ENCODE measurements at regions not wholly inside any gene's neighbourhood (a gene's known extent, or its start where the extent isn't known, plus 50 kb on each side); places are given as distances from the start of the nearest gene placed in this dataset.
"Not testable (repeated sequence)": the region's sequence is repeated elsewhere in the genome, so short reads cannot be mapped to it uniquely, and the experiment has no call there.

DNA sequence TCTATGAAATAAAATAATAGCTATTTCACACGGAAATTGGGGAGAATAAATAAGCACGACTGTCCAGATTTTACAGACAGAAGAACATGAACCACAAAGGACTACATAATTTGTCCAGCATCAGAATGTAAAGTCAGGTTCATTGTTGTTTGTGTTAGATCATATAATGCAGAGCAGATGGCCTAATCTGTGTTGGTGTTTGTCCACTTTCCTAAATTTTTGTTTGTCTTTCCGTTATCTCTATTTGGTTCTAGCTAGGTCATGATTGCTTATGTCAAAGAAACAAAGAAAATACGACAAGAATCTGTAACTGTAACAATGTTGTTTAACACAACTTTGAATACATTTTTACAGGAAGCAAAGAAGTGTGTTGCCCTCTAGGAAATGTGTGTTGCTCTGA, 75.6 kb upstream of the ANKRD28 start:
- TF ChIP-seq, protein P1, sequence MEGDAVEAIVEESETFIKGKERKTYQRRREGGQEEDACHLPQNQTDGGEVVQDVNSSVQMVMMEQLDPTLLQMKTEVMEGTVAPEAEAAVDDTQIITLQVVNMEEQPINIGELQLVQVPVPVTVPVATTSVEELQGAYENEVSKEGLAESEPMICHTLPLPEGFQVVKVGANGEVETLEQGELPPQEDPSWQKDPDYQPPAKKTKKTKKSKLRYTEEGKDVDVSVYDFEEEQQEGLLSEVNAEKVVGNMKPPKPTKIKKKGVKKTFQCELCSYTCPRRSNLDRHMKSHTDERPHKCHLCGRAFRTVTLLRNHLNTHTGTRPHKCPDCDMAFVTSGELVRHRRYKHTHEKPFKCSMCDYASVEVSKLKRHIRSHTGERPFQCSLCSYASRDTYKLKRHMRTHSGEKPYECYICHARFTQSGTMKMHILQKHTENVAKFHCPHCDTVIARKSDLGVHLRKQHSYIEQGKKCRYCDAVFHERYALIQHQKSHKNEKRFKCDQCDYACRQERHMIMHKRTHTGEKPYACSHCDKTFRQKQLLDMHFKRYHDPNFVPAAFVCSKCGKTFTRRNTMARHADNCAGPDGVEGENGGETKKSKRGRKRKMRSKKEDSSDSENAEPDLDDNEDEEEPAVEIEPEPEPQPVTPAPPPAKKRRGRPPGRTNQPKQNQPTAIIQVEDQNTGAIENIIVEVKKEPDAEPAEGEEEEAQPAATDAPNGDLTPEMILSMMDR (IDR thresholded peaks at IDR 0.05; ENCODE audit: insufficient read depth, missing control alignments) = no peak
- no peak for FAIRE-seq
- DNase-seq (ENCODE audit: insufficient read length, low spot score) = no peak

DNA sequence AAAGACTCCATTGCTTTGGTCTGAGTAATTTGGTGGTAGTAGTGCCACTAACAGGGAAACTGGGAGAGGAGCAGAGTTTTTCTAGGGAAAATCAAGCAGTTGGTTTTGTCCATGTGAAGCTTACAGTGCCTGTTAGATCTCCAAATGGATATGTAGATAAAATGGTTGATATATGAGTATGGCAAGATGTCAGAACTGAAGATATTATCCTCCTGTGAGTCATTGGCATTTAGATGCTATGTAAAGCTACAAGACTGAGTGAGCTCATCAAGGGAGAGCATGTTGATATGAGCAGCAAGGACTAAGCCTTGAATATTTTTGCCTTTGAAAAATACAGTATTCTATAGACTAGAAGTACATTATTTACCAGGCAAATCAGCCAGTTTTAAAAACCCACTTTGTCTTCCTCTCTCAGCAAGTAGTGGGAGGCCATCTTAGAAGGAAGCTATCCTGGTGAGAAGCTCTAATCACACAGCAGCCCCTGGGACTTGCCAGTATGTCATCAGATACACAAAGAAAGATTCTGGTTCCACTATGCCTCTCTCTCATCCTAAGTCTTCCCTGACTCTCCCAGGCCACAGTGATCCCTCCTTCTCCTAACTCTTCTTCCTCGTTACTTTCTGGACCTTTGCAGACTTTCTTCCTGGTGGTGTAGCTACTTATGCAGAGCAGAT, 77.4 kb upstream of the ANKRD28 start:
- no peak for DNase-seq (ENCODE audit: insufficient read length, low spot score)
- TF ChIP-seq, protein P1 (IDR thresholded peaks at IDR 0.05; ENCODE audit: insufficient read depth, missing control alignments) = no peak
- FAIRE-seq = no peak

- no peak for FAIRE-seq
- TF ChIP-seq, protein P1 (IDR thresholded peaks at IDR 0.05; ENCODE audit: insufficient read depth, missing control alignments) = no peak
- DNase-seq (ENCODE audit: insufficient read length, low spot score) = no peak
Measured at GRCh38 chr3:15876669-15877068, 78.9 kb upstream of the ANKRD28 start.

GRCh38 chr3:15877813-15878212, 80.0 kb upstream of the ANKRD28 start:
- DNase-seq (ENCODE audit: insufficient read length, low spot score) (no peak), FAIRE-seq (no peak)
- TF ChIP-seq, protein P1 (IDR thresholded peaks at IDR 0.05; ENCODE audit: insufficient read depth, missing control alignments) = no peak

DNA sequence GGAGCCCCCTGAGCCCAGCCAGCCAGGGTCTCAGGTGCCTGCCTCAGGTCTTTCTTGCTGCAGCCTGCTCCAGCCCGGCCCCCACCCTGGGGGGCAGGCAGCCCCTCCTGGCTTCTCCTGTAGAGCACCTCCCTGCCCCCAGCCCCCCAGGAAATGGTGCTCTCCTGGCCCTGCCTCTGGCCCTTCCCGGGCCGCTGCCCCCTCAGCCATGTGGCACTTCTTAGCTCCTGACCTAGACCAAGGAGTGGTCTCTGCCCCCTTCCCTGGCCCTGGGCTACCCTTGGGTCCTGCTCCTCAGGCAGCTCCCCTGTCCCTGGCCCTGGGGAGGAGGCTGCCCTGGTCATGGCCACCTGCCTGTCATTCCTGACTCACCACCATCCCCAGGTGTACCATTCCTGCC, 82.0 kb upstream of the ANKRD28 start:
- not testable (repeated sequence) for DNase-seq (ENCODE audit: insufficient read length, low spot score); FAIRE-seq

- TF ChIP-seq, protein P1 (IDR thresholded peaks at IDR 0.05; ENCODE audit: insufficient read depth, missing control alignments) = no peak
- DNase-seq (ENCODE audit: insufficient read length, low spot score) (no peak), FAIRE-seq (no peak)
Measured at GRCh38 chr3:15882577-15882976, 84.8 kb upstream of the ANKRD28 start.

DNA sequence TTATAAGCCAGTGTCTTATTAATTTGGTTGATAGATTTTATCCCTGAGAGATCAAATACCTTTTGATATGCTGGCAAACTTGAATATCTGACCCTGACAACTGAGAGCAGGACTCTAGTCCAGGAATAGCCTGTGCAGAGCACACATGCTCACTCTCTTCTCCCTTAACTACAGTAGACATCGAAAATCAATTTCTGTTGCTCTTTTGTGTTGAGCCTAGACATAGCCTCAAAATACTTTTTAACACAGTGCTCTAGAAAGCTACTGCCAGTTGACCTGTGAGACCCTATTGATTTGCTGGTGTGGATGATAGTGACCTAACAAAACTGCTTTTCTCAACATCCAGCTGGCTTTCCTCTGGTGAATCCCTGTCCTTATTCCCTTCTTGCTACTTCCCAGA, 86.4 kb upstream of the ANKRD28 start:
- DNase-seq (ENCODE audit: insufficient read length, low spot score) (no peak), FAIRE-seq (no peak)
- TF ChIP-seq, protein P1 (IDR thresholded peaks at IDR 0.05; ENCODE audit: insufficient read depth, missing control alignments) = no peak

- FAIRE-seq = no peak
- no peak for DNase-seq (ENCODE audit: insufficient read length, low spot score)
- TF ChIP-seq, protein P1 (IDR thresholded peaks at IDR 0.05; ENCODE audit: insufficient read depth, missing control alignments) = no peak
Measured at GRCh38 chr3:15886521-15886920, 88.7 kb upstream of the ANKRD28 start.
